Activated T-helper 2 cell treated with anti-CD3 and anti-CD28 coated beads, Interferon-gamma antibody, Interleukin-2, Interleukin-4, amounts not matched to agents 10 μg/mL and 5 μg/mL and 100 μg/mL, durations not matched to agents 14 hours and 24 hours and 36 hours (primary cell): ENCODE measurements at regions not wholly inside any gene's neighbourhood (a gene's known extent, or its start where the extent isn't known, plus 50 kb on each side); places are given as distances from the start of the nearest gene placed in this dataset.

Experiments used
- DNase-seq: peaks from one replicate; pipeline ENCODE4 v3.0.0; 2021; ENCODE audit warnings: low spot score
- H3K27ac Mint-ChIP-seq: one replicate; pipeline ENCODE4 v1.8.0; 2021; ENCODE audit warnings: mixed read lengths
- H3K27me3 Mint-ChIP-seq: one replicate; pipeline ENCODE4 v1.8.0; 2021; ENCODE audit warnings: low read depth, mixed read lengths
- H3K36me3 Mint-ChIP-seq: one replicate; pipeline ENCODE4 v1.8.0; 2021; ENCODE audit warnings: low read depth, mixed read lengths
- H3K4me1 Mint-ChIP-seq: one replicate; pipeline ENCODE4 v1.8.0; 2021; ENCODE audit warnings: low read depth, mixed read lengths
- H3K4me3 Mint-ChIP-seq: one replicate; pipeline ENCODE4 v1.8.0; 2021; ENCODE audit warnings: low read depth, mild to moderate bottlenecking, moderate library complexity, mixed read lengths
- H3K9me3 Mint-ChIP-seq: one replicate; pipeline ENCODE4 v1.8.0; 2021; ENCODE audit warnings: mixed read lengths
- intact Hi-C: fragments of 100-400 bp; cut with micrococcal nuclease; formaldehyde crosslinking; loops from one replicate; pipeline ENCODE4 v1.15.1; 2023

DNA sequence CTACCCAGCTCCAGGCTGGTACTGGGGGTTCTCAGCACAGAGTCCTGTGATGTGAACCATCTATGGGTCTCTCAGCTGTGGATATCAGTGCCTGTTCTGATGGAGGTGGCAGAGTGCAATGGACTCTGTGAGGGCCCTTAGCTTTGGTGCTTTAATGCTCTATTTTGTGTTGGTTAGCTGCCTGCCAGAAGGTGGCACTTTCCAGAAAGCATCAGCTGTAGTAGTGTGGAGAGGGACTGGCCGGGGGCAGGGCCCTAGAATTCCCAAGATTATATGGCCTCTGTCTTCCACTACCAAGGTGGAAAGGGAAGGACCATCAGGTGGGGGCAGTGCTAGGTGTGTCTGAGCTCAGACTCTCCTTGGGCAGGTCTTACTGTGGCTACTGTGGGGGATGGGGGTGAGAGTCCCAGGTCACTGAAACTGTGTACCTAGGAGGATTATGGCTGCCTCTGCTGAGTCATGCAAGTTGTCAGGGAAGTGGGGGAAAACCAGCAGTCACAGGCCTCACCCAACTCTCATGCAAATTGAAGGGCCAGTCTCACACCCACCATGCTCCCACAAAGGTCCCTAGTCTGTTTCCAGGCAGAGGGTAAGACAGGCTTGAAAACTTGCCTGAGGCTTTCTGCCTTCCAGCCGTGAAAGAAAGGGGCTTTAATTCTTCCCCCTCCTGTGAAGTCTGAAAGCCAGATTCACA is 878.1 kb downstream of the C12orf50 start:
- Mint-ChIP-seq H3K4me1 (no peaks in the 10 kb centered on the region), H3K27me3 (no peaks in the 10 kb centered on the region), H3K9me3 (peaks cover 37% of the 10 kb centered on the region), H3K4me3 (no peak overlapping the region), H3K36me3 (no peaks in the 10 kb centered on the region), H3K27ac (no peak overlapping the region)
- intact Hi-C loops, result no loop called here
- no peak for DNase-seq

DNA sequence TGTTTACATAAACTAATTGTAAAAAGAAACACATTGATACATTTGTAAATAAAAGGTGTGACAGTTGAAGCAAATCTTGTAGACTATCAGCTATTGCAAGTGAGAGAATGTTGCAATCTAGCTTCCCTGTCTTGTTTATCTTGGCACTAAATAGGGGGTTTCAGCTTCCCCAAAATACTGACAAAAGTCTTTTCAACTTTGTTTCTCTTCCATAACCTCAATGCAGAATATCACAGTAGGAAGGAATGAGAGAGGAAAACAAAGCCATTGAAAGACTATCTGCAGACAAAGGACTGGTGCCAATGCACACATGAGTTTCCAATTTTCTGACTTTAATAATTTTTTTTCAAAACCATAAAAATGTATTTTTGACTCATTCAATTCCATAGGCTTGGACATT is 886.2 kb upstream of the MGAT4C start:
- no peak overlapping the region for H3K4me3 Mint-ChIP-seq
- peaks cover 16% of the 10 kb centered on the region for H3K9me3 Mint-ChIP-seq
- no peak overlapping the region for H3K27ac Mint-ChIP-seq
- H3K27me3 Mint-ChIP-seq, result no peaks in the 10 kb centered on the region
- intact Hi-C loops, result no loop called here
- no peak for DNase-seq
- H3K4me1 Mint-ChIP-seq, result no peaks in the 10 kb centered on the region
- H3K36me3 Mint-ChIP-seq, result no peaks in the 10 kb centered on the region

GRCh38 chr12:87141091-87141490 is 884.9 kb upstream of the MGAT4C start:
- Mint-ChIP-seq H3K9me3 (peaks cover 17% of the 10 kb centered on the region), H3K36me3 (no peaks in the 10 kb centered on the region), H3K27me3 (no peaks in the 10 kb centered on the region), H3K4me1 (no peaks in the 10 kb centered on the region), H3K4me3 (no peak overlapping the region), H3K27ac (no peak overlapping the region)
- intact Hi-C loops, result no loop called here
- no peak for DNase-seq

DNA sequence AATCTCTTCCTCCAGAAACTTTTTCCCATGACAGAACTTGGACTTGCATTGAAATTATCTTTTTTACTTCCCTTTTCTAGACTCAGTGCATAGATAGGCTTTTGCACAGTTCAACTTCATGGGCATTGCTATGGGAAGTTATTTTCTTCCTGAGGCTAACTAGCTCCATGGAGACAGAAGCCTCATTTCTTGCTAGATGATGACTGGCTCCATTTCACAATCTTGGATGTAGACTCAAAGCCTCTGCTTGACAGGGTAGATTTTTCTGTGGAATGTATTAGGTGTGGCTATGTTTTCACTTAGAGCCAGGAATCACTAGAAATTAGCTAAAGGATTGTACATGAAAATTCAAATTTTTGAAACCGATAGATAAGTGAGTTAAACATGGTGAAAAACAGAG is 884.1 kb upstream of the MGAT4C start:
- H3K27ac Mint-ChIP-seq, result no peak overlapping the region
- H3K36me3 Mint-ChIP-seq, result no peaks in the 10 kb centered on the region
- DNase-seq, result no peak
- H3K27me3 Mint-ChIP-seq, result no peaks in the 10 kb centered on the region
- H3K4me3 Mint-ChIP-seq, result no peak overlapping the region
- intact Hi-C loops, result no loop called here
- peaks cover 17% of the 10 kb centered on the region for H3K9me3 Mint-ChIP-seq
- no peaks in the 10 kb centered on the region for H3K4me1 Mint-ChIP-seq

- Mint-ChIP-seq H3K27ac (no peak overlapping the region), H3K9me3 (peaks cover 7% of the 10 kb centered on the region), H3K27me3 (no peaks in the 10 kb centered on the region), H3K4me1 (no peaks in the 10 kb centered on the region), H3K4me3 (no peak overlapping the region), H3K36me3 (no peaks in the 10 kb centered on the region)
- intact Hi-C loops, result no loop called here
- no peak for DNase-seq
Observed at GRCh38 chr12:87137220-87137619, 881.0 kb upstream of the MGAT4C start.

DNA sequence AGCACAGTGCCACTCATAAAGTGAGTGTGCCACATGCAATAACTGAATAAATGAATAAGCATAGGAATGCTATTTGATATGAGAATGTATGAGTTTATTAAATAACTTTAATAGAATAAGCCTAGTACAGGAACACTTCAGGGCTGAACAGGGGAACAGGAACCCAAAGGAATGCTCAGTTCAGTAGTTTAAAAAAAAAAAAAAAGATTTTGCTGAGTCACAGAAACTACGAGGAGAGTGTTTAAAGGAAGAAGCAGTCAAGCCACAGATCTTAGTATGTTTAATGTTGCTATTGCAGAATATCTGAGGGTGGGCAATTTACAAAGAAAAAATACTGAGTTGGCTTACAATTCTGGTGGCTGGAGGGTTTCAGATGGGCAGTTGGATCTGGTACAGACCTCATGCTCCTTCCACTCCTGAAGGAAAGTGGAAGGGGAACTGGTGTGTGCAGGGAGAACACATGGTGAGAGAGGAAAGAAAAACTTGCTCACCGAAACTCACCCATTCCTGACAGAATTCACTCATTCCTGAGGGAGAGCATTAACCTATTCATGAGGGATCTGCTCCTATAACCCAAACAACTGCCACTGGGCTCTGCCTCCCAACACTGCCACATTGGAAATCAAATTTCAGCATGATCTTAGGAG is 880.3 kb upstream of the MGAT4C start:
- H3K27ac Mint-ChIP-seq, result no peak overlapping the region
- H3K36me3 Mint-ChIP-seq, result no peaks in the 10 kb centered on the region
- no peak overlapping the region for H3K4me3 Mint-ChIP-seq
- DNase-seq, result no peak
- intact Hi-C loops, result no loop called here
- no peaks in the 10 kb centered on the region for H3K27me3 Mint-ChIP-seq
- no peaks in the 10 kb centered on the region for H3K4me1 Mint-ChIP-seq
- peaks cover 7% of the 10 kb centered on the region for H3K9me3 Mint-ChIP-seq

DNA sequence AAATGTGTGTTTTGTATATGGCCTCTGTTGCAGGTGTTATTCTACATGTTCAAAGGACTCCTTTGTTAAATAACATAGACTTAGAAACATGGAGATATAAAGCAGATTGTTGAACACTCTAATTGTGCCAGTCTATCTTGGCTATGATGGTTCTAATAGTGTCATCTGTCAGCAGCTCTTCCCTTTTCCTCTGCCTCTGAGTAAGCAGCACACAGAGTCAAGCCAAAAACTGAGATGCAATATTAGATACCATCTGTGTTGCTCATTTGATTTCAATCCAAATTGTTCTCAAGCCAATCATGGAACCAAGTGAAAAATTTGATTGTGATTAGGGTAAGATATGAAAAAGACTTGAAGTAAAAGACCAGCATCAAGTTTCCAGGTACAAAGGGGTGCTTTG is 871.1 kb upstream of the MGAT4C start:
- no peak for DNase-seq
- H3K4me3 Mint-ChIP-seq, result no peak overlapping the region
- H3K9me3 Mint-ChIP-seq, result peaks cover 18% of the 10 kb centered on the region
- H3K4me1 Mint-ChIP-seq, result no peaks in the 10 kb centered on the region
- H3K36me3 Mint-ChIP-seq, result no peaks in the 10 kb centered on the region
- no peaks in the 10 kb centered on the region for H3K27me3 Mint-ChIP-seq
- intact Hi-C loops, result no loop called here
- H3K27ac Mint-ChIP-seq, result no peak overlapping the region

GRCh38 chr12:87121896-87122295 is 865.7 kb upstream of the MGAT4C start:
- intact Hi-C loops, result no loop called here
- peaks cover 18% of the 10 kb centered on the region for H3K9me3 Mint-ChIP-seq

GRCh38 chr12:87120440-87120839 is 864.2 kb upstream of the MGAT4C start:
- H3K4me3 Mint-ChIP-seq, result no peak overlapping the region
- intact Hi-C loops, result no loop called here
- peaks cover 18% of the 10 kb centered on the region for H3K9me3 Mint-ChIP-seq
- H3K27ac Mint-ChIP-seq, result no peak overlapping the region
- H3K4me1 Mint-ChIP-seq, result no peaks in the 10 kb centered on the region
- H3K36me3 Mint-ChIP-seq, result no peaks in the 10 kb centered on the region
- no peak for DNase-seq
- H3K27me3 Mint-ChIP-seq, result no peaks in the 10 kb centered on the region

More at GRCh38 chr12:87121896-87122295, 865.7 kb upstream of the MGAT4C start:
- Mint-ChIP-seq H3K36me3 (no peaks in the 10 kb centered on the region), H3K27me3 (no peaks in the 10 kb centered on the region), H3K27ac (no peak overlapping the region), H3K4me1 (no peaks in the 10 kb centered on the region), H3K4me3 (no peak overlapping the region)
- no peak for DNase-seq

- H3K4me1 Mint-ChIP-seq, result no peaks in the 10 kb centered on the region
- DNase-seq, result no peak
- H3K9me3 Mint-ChIP-seq, result peaks cover 13% of the 10 kb centered on the region
- intact Hi-C loops, result no loop called here
- H3K36me3 Mint-ChIP-seq, result no peaks in the 10 kb centered on the region
- no peak overlapping the region for H3K27ac Mint-ChIP-seq
- no peaks in the 10 kb centered on the region for H3K27me3 Mint-ChIP-seq
- H3K4me3 Mint-ChIP-seq, result no peak overlapping the region
Observed at GRCh38 chr12:87119713-87120112, 863.5 kb upstream of the MGAT4C start.

DNA sequence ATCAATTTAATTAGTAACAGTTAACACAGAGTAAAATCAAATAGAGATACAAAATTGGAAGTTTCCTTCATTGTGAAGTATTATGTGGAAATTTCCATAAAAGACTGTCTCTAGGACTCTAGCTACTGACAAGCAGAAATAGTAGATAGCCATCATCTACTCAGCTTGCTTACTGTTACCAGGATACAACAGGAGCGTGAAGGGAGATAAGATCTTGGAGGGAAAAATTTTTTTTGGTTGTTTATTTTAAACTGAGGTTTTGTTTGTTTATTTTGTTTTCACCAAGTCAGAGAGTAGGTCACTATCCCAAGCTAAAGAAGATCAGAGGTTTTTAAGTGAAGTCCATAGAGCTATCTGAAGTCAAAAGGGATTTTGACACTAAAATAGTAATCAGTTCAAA is 861.3 kb upstream of the MGAT4C start:
- H3K4me1 Mint-ChIP-seq, result no peaks in the 10 kb centered on the region
- no peak for DNase-seq
- H3K27ac Mint-ChIP-seq, result no peak overlapping the region
- no peaks in the 10 kb centered on the region for H3K27me3 Mint-ChIP-seq
- no peak overlapping the region for H3K4me3 Mint-ChIP-seq
- no peaks in the 10 kb centered on the region for H3K36me3 Mint-ChIP-seq
- peaks cover 2% of the 10 kb centered on the region for H3K9me3 Mint-ChIP-seq
- intact Hi-C loops, result no loop called here

- no peaks in the 10 kb centered on the region for H3K4me1 Mint-ChIP-seq
- intact Hi-C loops, result no loop called here
- no peaks in the 10 kb centered on the region for H3K9me3 Mint-ChIP-seq
- H3K4me3 Mint-ChIP-seq, result no peak overlapping the region
- DNase-seq, result no peak
- no peaks in the 10 kb centered on the region for H3K27me3 Mint-ChIP-seq
- H3K27ac Mint-ChIP-seq, result no peak overlapping the region
- no peaks in the 10 kb centered on the region for H3K36me3 Mint-ChIP-seq
Observed at GRCh38 chr12:87116780-87117179, 860.6 kb upstream of the MGAT4C start.

DNA sequence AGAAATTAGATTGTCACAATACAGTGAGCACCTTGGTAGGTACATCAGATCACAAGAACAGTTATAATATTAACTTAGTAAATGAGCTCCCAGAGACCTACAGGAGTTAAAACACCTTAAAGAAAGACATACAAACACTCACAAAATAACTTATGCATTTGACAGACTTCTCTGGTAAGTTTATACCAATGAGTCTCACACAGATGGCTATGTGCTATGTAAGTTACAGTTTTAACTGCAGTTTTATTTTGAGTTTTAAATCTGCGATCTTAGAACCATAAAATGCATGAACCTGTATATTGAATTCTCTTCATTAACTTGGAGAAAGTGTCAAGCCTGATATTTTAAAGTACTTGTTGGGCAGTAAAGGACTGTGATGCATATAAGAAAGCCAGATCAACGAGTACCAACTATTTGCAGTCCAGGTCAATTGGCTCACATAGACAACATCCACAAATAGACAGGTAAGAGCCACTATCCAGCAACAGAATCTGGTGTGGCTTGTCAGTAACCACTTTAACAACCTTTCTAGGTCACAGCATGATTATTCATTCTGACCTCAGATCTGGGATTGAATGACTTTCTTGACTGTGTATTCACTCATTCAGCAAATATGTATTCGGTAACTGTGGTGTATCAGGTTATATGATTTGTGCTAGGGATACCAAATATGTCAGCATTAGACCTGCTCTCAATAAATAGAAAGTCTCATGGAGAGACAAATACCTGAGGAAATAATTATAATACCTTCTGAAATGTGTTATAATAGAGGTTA is 856.6 kb upstream of the MGAT4C start:
- Mint-ChIP-seq H3K4me1 (no peaks in the 10 kb centered on the region), H3K27me3 (no peaks in the 10 kb centered on the region), H3K36me3 (no peaks in the 10 kb centered on the region), H3K9me3 (peaks cover 6% of the 10 kb centered on the region), H3K27ac (no peak overlapping the region), H3K4me3 (no peak overlapping the region)
- intact Hi-C loops, result no loop called here
- DNase-seq, result no peak
